ENCODE measurements at regions not wholly inside any gene's neighbourhood (a gene's known extent, or its start where the extent isn't known, plus 50 kb on each side); places are given as distances from the start of the nearest gene placed in this dataset.

DNA sequence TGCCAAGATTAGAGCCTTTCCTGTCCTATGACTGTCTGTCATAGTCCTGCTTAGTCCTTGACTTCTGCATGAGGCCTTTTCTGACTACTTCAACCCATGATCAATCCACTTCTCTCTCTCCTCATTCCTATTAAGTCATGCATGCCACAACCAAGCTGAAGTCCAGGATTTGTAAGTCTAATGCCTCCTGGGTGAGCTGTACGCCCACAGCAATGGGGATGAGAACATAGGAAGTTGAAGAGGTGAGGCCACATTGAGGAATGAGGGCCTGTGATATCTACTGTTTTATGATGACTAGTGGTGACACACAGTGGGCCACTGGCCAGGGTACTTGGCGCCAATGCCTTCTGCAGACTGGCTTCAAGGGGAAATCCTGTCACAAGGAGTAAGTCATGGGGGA, 994.1 kb upstream of the TMEM132C start:
- no peak for DNase-seq
- intact Hi-C loops (cut with DNase I), result no loop called here

DNA sequence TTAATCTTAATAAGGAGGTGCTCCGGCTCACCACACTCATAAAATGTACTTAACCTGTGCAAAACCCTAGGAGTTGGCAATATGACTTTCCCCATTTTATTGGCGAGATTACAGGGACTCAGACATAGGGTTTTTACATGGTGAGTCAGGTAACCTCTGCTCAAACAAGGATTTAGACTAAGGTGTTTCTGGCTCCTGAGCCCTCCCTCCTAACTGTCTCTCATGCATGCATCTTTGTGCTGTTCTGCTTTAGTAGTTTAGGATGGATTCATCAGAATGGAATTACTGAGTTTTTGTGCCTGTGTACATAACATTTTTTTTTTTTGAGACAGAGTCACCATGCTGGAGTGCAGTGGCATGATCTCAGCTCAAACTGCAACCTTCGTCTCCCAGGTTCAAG, 993.3 kb upstream of the TMEM132C start:
- no peak for DNase-seq
- intact Hi-C loops (cut with DNase I), result no loop called here

More for the DNA sequence above, 994.1 kb upstream of the TMEM132C start:
- no peak for ATAC-seq

DNA sequence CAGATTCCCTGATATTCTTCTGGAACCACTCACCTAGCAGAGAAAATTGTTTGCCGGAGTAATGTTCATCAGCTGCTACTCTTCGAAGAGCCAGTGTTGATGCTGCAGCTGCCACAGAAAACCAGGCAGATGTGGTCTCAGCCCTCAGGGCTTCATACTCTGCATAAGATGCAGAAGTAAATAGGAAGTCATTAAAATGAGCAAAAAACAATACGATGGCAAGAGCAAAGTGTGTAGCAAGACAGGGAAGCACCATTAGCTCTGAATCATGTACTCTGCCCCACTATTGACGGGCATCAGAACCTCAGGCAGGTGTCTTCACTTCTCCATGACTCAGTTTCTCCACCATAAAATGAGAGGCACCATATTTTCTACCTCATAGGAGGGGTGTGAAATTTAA, 991.6 kb upstream of the TMEM132C start:
- intact Hi-C loops (cut with DNase I), result no loop called here
- DNase-seq (no peak), ATAC-seq (no peak)

More for the DNA sequence above, 993.3 kb upstream of the TMEM132C start:
- no peak for ATAC-seq

DNA sequence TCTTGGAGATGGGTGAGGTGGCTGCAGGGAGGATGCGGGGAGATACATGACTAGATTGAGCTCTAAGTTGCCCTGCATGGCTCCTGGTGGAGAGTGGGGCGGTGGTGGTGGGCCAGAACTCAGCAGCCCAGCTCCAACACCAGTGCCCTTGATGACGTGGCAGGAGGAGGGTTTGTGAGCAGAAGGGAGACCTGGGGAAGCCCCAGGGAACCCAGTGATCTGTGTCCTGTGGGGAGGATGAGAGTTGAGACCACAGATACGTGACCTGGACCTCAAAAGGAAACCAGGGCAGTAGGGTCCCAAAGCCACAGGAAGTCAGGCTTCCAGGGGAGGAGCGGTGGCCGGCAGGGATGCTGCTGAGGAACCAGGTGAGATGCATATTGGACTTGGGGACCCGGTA, 989.1 kb upstream of the TMEM132C start:
- DNase-seq (no peak), ATAC-seq (no peak)
- intact Hi-C loops (cut with DNase I), result no loop called here

DNA sequence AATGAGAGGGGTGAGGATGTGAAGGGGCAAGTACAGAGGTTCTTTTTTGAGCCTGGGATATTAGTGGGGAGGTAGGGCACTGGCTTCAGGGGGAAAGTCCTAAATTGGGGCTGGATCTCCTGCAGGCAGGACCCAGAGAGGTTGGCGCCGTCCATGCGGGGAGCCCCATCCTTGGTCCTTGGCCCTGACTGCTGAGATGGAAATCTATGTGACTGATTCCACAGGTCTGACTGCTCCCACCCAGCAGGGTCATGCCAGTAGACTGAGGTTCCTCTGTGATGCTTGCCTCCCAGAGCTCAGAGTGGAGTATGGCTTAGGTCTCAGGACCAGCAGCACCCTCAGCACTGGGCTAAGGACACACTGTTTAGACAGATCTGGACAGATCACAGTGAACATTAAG, 988.6 kb upstream of the TMEM132C start:
- intact Hi-C loops (cut with DNase I), result no loop called here
- DNase-seq (no peak), ATAC-seq (no peak)

DNA sequence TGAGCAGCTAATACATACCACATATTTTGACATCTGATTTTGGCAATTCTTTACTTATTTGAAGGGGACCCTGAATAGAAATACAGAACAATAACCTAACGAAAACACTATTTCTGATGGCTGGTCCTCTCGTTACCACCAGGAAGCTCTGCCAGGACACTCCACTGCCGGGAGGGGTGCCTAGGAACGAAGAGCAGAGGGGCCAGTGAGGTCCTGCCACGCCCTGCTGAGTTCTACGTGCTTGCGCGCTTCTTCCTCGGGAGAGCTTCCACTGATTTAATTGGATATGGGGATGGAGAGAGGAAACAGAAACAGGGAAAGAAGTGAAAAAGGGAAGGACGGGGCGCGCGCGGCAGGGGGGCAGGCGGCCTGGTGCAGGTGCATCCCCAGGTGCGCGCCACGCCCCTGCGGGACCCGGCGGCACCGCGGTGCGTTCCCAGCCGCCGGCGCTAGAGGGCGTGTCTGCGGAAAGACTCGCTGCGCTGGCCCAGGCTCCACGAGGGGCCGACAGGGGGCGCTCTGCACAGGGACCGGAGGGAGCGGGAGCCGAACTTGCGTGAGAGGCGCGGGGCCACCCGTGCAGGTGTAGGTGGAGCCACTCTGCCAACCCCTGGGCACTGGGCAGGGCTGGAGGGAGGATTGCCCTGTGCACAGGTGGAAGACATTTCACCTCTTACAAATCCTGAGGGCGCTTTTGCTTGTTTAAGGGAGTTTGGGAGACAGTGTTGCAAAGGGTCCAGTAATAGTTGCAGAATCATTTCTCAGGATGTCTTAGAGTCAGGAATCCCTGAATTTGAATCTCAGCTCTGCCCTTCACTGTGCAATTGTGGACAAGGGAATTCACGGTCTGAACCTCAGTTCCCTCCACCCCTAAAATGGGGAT, 986.3 kb upstream of the TMEM132C start:
- ATAC-seq (peak in 1 of 2 donors; percentile 44), DNase-seq (peak; percentile 46)
- intact Hi-C loops (cut with DNase I), result no loop called here

DNA sequence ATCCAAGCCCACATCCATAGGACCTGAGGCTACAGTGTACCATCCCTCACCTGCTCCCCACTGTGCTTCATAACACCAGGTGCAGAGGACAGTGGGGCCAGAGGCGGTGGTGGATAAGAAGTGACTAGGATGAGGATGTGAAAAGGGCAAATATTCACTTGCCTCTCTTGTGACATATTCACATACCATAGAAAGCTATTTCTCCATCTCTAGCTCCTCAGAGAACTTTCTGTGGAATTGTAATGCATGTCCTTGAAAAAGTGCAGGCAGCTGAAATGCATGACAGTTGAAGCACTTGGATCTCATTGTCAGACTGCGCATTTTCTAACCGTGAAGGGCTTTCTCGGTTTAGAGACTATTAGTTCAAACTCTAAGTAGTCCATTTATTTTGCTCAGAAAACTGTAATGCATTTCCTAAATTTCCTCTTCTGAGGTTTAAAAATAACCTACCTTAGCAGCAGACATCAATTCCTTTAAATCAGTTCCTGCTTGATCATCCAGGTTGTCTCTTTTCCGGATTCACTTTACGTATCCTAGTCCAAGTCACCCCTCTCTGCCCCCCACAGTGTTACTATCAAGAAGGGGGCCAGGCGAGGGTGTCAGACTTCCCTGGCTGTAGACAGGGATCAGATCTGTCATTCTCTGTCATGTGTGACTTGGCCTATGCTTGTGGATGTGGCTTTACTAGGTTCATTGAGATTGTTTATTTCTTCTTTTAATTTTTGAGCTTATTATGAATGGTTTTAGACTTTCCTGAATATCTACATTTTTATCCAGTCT, 984.0 kb upstream of the TMEM132C start:
- no peak for ATAC-seq
- intact Hi-C loops (cut with DNase I), result no loop called here

DNA sequence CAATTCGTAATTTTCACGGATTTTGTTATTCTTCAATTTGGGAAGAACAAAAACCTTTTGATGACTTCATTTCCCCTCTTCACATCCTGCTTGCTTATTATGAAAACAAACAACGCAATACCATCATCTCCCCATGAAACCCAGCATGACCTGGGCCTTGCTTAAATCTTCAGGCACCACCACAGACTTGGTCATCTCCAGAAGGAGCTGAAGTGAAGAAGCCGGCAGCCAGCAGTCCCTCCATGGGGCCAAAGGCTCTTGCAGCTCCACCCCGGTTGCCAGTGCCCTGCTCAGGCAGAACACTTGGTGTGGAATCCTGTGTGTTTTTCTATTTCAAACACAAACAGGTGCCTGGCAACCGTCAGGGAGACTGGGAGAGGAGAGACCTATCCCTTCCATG, 982.9 kb upstream of the TMEM132C start:
- DNase-seq (no peak), ATAC-seq (no peak)
- intact Hi-C loops (cut with DNase I), result no loop called here

More for the DNA sequence above, 984.0 kb upstream of the TMEM132C start:
- no peak for DNase-seq

DNA sequence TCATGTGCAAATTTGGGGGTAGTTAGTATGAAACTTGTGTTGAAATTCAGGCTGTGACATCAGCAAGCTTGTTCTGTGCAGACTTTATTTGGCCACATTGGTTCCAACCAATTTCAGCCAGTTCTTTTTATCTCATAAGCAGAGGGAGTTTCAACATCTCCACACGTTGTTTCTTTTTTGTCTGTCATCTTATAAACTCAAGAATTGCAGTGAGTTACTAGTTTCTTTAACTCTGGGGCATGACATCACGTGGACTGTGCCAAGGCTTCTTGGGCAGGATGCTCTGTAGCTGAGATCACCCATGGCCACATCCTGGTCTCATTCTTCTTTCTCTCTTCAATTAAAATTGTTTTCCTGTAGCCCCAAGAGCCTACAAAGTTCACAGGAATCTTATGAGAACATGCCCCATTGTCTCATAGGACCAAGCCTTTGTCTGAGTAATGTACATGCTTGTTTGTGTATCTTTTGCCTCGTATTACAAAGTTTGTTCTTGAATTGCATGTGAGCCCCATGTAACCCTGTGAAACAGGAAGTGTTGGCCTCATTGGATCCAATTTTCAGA, 982.0 kb upstream of the TMEM132C start:
- DNase-seq (peak; percentile 37), ATAC-seq (peak in 1 of 2 donors; percentile 12)
- intact Hi-C loops (cut with DNase I), result no loop called here

DNA sequence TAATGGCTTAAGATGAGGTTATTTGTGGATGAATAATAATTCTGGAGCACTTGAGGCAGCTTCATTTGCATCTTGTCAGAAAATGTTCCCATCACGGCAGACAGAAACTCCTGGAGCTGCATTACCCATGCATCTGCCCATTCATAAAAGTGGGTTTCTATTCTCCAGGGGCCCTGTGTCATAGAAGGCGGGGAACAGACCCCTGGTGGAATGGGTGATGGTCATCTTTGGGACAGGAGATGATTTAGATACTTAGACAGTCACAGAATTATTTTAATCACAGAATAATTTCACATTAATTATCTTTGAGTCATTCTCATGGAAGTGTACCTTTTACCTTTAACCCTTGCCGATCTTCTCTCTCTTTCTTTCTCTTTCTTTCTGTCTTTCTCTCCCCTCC, 980.7 kb upstream of the TMEM132C start:
- ATAC-seq (no peak), DNase-seq (no peak)
- intact Hi-C loops (cut with DNase I), result no loop called here

DNA sequence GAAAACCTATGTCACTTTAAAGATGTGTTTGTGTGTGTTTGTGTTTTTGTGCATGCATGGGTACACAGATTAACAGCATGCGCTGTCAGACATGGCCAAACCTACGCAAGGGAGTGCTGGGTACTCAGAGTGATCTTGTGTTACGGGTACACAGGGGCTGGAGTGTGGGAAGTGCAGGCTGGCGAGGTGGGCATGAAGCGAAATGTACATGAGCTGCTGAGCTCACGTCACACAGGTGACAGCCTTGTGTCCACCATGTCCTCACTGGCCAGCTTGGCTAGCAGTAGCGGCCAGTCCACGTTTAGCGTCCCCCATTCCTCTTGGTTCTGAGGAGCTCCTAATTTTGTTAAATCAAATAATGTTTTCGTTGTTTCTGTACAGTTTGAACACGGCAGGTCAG, 979.7 kb upstream of the TMEM132C start:
- intact Hi-C loops (cut with DNase I), result no loop called here
- DNase-seq (no peak), ATAC-seq (no peak)

DNA sequence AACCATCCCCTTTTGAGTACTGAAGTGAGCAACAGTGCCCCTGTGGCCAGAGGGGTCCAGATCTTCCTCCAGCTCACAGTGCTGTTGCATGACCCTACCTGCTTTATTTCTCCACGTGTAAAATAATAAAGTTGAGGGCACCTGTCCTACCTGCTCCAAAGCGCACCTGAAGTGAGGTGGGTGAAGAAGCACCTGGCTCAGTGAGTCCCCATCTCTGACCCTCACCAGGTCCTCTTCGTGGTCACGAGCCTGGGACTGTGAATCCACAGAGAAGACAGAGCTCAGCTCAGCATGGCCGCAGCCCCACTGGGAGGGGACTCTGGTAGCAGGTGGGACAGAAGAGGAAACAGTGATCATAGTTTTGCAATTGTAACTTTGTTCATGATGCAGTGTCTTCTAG, 976.7 kb upstream of the TMEM132C start:
- DNase-seq (no peak), ATAC-seq (no peak)
- intact Hi-C loops (cut with DNase I), result loop anchor here in 1 of 2 donors (5.0 kb wide), 1 partner anchor 183 kb away; no protein-coding TSS in a partner anchor

DNA sequence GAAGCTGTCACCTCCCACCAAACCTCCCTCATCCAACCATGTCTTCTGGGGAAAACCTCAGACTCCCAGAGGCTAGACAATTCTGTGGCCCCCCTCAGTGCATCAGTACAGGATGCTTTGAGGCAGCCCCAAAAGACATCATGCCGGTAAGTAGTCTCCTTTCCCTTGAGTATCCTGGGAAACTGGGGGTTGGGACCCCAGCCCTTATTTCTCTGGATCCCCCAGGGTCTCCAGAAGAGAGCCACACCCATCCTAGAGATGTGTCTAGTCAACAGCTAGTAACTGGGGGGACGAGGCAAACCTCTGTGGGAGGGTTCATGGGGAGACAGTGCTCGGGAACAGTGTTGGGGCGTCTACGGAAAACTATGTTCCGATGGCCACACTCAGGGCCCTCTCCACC, 974.2 kb upstream of the TMEM132C start:
- ATAC-seq, result no peak
- DNase-seq, result no peak
- intact Hi-C loops (cut with DNase I), result loop anchor here (1.0 to 5.0 kb wide), 2 partner anchors 184 to 185 kb away; no protein-coding TSS in a partner anchor

DNA sequence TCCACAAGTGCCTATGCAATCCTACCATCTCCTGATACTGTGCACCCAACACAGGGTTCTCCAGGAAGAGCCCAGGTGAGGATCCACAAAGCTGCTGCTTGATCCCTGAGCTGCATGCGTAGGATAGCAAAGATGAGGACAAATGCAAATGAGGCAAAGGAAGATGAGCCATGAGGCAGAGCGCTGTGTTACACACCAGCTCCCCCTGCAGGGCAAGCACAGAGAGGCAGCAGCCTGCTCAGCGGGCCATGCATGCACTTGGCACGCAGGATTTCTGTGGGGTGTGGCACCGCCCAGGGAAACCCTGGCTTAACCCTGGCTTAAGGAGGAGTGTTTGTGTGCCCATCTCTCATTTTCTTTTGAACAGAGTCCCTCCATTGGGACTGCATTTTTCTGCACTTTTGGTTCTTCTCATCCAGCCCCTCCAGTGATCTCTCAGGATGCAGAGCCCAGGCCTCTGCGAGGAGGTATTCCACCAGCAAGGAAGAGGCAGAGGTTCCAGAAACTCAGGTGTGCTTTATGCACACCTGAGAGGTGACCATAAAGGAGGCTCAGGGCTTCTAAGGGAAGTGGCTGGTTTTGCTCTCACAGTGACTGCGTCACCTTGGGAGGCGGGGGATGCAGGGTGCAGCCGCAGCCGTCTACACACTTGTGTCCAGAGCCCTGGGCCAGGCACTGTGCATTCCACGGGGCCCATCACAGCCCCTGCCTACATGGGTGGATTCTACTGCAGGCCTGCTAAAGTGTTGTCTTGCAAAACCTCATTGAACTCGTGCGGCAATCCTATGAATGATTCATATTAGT, 973.3 kb upstream of the TMEM132C start:
- intact Hi-C loops (cut with DNase I), result loop anchor here (1.0 to 5.0 kb wide), 2 partner anchors 185 to 186 kb away; no protein-coding TSS in a partner anchor
- DNase-seq, result peak; percentile 44
- ATAC-seq, result peak; percentile 41 to 66

DNA sequence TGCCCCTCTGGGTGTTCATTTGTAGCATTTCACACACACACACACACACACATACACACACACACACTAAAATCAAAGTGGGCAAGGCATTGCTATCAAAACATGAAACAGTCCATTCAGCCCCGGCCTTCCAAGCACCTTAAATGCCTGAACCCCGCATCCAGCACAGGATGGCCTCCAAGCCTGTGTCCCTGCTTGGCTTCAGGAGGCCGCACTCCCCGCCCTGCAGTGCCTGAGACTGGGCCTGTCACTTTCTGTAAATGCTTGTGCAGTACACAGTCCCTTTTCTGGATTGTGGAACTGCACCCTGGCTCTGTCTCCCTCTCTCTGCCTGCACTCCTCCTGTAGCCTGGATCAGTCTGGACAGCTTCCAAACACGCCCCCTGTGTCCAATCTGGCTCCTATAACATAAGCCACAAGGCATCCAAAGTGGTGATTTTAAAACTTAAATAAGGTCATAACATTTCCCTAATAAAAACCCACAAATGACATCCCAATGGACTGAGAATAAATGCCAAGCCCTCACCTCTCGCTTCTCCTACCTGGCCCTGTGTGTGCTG, 972.2 kb upstream of the TMEM132C start:
- DNase-seq, result no peak
- intact Hi-C loops (cut with DNase I), result loop anchor here in 1 of 2 donors (5.0 kb wide), 1 partner anchor 187 kb away; no protein-coding TSS in a partner anchor
- no peak for ATAC-seq

DNA sequence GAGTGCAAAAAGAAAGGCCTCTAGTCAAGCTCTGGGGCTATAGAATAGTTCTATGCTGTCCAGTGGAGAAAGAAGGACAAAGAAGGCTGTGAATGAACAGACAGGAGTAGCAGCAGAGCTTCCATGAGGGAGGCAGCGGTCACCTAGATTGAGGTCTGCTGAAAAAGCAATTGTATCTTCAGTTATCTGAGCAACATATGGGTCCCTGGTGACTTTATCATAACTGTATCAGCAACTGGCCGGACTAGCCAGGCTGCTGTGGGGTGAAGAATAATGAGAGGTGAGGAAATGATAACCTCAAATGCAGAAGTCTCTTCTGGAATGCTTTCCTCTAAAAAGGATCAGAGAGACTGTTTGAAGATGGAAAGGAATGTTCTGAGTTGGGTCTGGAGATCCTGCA, 971.3 kb upstream of the TMEM132C start:
- intact Hi-C loops (cut with DNase I), result no loop called here
- ATAC-seq (no peak), DNase-seq (no peak)

DNA sequence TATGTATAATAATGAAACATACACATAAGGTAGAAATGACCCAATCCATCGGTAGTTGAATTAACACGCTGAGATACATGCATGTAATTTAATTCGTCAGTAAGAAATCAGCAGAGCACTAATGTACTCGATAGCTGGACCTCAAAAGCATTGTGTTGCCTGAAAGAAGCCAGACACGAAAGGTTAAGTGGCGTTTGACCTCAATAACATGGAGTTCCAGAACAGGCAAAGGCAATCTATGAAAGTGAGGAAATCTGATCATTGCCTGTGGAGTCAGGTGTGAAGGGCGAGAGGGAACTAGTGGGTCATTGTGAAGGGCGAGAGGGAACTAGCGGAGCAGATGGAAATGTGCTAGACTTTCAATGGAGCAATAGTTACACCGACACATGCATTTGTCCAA, 970.4 kb upstream of the TMEM132C start:
- DNase-seq (no peak), ATAC-seq (no peak)
- intact Hi-C loops (cut with DNase I), result no loop called here

DNA sequence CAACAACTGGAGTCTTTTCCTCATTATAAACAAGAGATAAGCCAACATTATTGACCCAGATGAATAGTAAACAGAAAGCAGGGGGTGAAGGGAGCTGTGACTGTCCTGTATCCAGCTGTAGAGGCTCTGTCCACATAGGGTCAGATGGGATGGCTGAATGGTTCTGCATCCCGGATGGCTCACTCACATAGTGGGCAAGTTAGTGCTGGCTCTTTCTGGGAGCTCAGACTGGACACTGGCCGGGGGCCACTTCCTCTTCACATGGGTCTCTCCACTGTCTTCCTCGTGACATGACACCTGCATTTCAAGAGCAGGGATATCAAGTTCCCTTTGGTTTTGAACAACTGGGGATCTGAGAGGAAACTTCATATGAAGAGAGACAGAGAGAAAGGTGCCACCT, 969.6 kb upstream of the TMEM132C start:
- DNase-seq (no peak), ATAC-seq (no peak)
- intact Hi-C loops (cut with DNase I), result no loop called here

DNA sequence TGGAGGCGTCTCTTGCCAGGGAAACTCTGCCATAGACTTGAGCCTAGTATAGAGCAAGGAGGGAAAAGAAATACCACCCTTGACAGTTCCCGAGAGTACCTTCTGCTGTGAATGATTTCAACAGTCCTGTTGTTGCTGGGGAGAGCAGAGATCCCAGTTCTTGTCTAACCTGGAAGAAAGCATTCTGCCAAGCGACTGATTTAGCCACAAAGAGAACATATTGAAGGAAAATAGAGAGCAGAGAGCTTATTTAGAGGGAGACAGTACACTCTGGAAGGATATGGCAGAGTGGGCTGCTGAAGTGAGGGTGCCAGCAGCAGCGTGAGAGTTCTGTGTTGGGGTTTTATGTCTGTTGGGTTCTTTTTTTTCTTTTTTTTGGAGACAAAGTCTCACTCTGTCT, 966.9 kb upstream of the TMEM132C start:
- ATAC-seq, result no peak
- intact Hi-C loops (cut with DNase I), result no loop called here
- DNase-seq, result no peak
